GM12878 (cell line): ENCODE measurements at regions not wholly inside any gene's neighbourhood (a gene's known extent, or its start where the extent isn't known, plus 50 kb on each side); places are given as distances from the start of the nearest gene placed in this dataset.

Experiments used
- ATAC-seq: fragments of 200-7000 bp; cut with Tn5 transposase; 3 replicates; pipeline ENCODE4 v1.9.1; 2020; ENCODE audit warnings: mild to moderate bottlenecking, moderate library complexity
- BruUV-seq: library from RNA; stranded (reverse); fragments of 400-500 nt; replicated peaks from 2 replicates; lab custom pipeline; 2021; lab: Mats Ljungman, UMichigan
- CTCF ChIA-PET: fragments of 300-600 bp; sonication (Branson Sonifier 250); formaldehyde crosslinking; extraction: SDS; loops from one replicate; lab custom pipeline; 2021; ENCODE audit warnings: inconsistent platforms; lab: Yijun Ruan, JAX
- POLR2A ChIA-PET: fragments of 350-600 bp; formaldehyde crosslinking; extraction: SDS; loops from one replicate; lab custom pipeline; 2021; ENCODE audit warnings: inconsistent platforms; lab: Charles Lee
- RAD21 ChIA-PET: fragments of 300-600 bp; sonication (Branson Sonifier 250); formaldehyde crosslinking; loops from one replicate; lab custom pipeline; 2023; ENCODE audit warnings: antibody characterized with exemption; ENCODE audit not compliant: unreplicated experiment; lab: Charles Lee
- SMC1A ChIA-PET: fragments of 300-600 bp; sonication (Branson Sonifier 250); formaldehyde crosslinking; loops from one replicate; lab custom pipeline; 2023; ENCODE audit not compliant: unreplicated experiment, uncharacterized antibody; lab: Charles Lee
- DNase-seq: peaks from one replicate; pipeline ENCODE4 v3.0.0-alpha.2; 2011; ENCODE audit warnings: low read depth, low spot score
- FAIRE-seq: peaks from 3 replicates; lab custom pipeline; 2011; peaks lifted over from hg19 to GRCh38; lab: Jason Lieb, UNC
- H2AFZ ChIP-seq: 2 replicates; pipeline ENCODE4 v1.6.0; 2011; ENCODE audit warnings: low read depth, low read length, control low read depth; ENCODE audit not compliant: control insufficient read depth
- H3K27ac ChIP-seq: 2 replicates; pipeline ENCODE4 v1.5.1; 2011; ENCODE audit warnings: control low read depth; ENCODE audit not compliant: control insufficient read depth, insufficient read depth
- H3K27me3 ChIP-seq, 2 experiments: replicated peaks in 1 of 2; 2 replicates each; pipeline versions ENCODE4 v1.6.0 to v1.6.1; 2011; ENCODE audit warnings: low read length in 1 of 2; ENCODE audit not compliant: control insufficient read depth in 2 of 2, insufficient read depth in 2 of 2
- H3K36me3 ChIP-seq, 2 experiments: 2 replicates each; pipeline ENCODE4 v1.5.1; 2011; ENCODE audit warnings: low read length in 1 of 2; ENCODE audit not compliant: control insufficient read depth in 2 of 2, insufficient read depth in 2 of 2
- H3K4me1 ChIP-seq: 2 replicates; pipeline ENCODE4 v1.6.1; 2011; ENCODE audit warnings: mild to moderate bottlenecking, low read length, moderate library complexity, mixed read lengths; ENCODE audit not compliant: control insufficient read depth, insufficient read depth
- H3K4me2 ChIP-seq: 2 replicates; pipeline ENCODE4 v1.6.0; 2011; ENCODE audit warnings: control low read depth; ENCODE audit not compliant: control insufficient read depth, insufficient read depth
- H3K4me3 ChIP-seq: fragments of 200-600 bp; sonication (generic); 2 replicates; pipeline ENCODE4 v1.5.1; 2016
- H3K79me2 ChIP-seq: 2 replicates; pipeline ENCODE4 v1.6.0; 2011; ENCODE audit warnings: low read length; ENCODE audit not compliant: control insufficient read depth, insufficient read depth
- H3K9ac ChIP-seq: 2 replicates; pipeline ENCODE4 v1.8.0; 2011; ENCODE audit warnings: low read length, control low read depth, mixed read lengths; ENCODE audit not compliant: control insufficient read depth, insufficient read depth
- H3K9me3 ChIP-seq: replicated peaks from 3 replicates; pipeline ENCODE4 v1.5.1; 2011; ENCODE audit warnings: mild to moderate bottlenecking, low read length; ENCODE audit not compliant: control insufficient read depth, insufficient read depth
- H4K20me1 ChIP-seq: 2 replicates; pipeline ENCODE4 v1.6.0; 2011; ENCODE audit not compliant: control insufficient read depth, insufficient read depth
- IKZF1 ChIP-seq: fragments of 450-650 bp; conservative IDR thresholded peaks from 2 replicates; pipeline ENCODE4 v1.6.1; 2017; ENCODE audit warnings: antibody characterized with exemption, mild to moderate bottlenecking
- PML ChIP-seq: IDR thresholded peaks from 2 replicates; pipeline ENCODE4 v1.6.1; 2012; ENCODE audit warnings: low read length, inconsistent platforms
- POLR2AphosphoS5 ChIP-seq: IDR thresholded peaks from 2 replicates; pipeline ENCODE4 v1.6.1; 2011; ENCODE audit warnings: mild to moderate bottlenecking, low read length, inconsistent platforms
- RELA ChIP-seq: fragments of 450-650 bp; IDR thresholded peaks from 2 replicates; pipeline ENCODE4 v1.8.0; 2014; ENCODE audit warnings: borderline replicate concordance; ENCODE audit not compliant: partially characterized antibody
- SPI1 ChIP-seq: IDR thresholded peaks from 2 replicates; pipeline ENCODE4 v1.6.1; 2011; ENCODE audit warnings: low read depth, mild to moderate bottlenecking, low read length, moderate library complexity, borderline replicate concordance; ENCODE audit not compliant: insufficient read depth
- TCF12 ChIP-seq: IDR thresholded peaks from 2 replicates; pipeline ENCODE4 v1.6.1; 2011; ENCODE audit warnings: low read depth, mild to moderate bottlenecking, low read length
- ZBED1 ChIP-seq: IDR thresholded peaks from 2 replicates; pipeline ENCODE4 v1.6.1; 2016; ENCODE audit warnings: borderline replicate concordance
- WGBS: methylation state at CpG from one replicate; pipeline ENCODE4 v1.1.6; 2016; ENCODE audit warnings: low lambda C conversion rate; ENCODE audit not compliant: insufficient replicate concordance, insufficient coverage; ENCODE audit errors: missing lambda C conversion rate; 5-methylcytosine and 5-hydroxymethylcytosine counted together
- in situ Hi-C: fragments of 300-500 bp; cut with MboI; formaldehyde crosslinking; loops from 9 replicates; pipeline ENCODE4 v1.14.3; 2018; ENCODE audit warnings: mixed read lengths
- intact Hi-C: fragments of 100-400 bp; cut with micrococcal nuclease; formaldehyde crosslinking; loops from one replicate; pipeline ENCODE4 v1.14.2; 2022; ENCODE audit not compliant: unreplicated experiment
- TF ChIP-seq, protein P1 (sequence below): IDR thresholded peaks from 2 replicates; pipeline ENCODE4 v1.6.1; 2012; ENCODE audit warnings: improper control_type of control experiment, low read depth, low read length; ENCODE audit not compliant: insufficient replicate concordance

DNA sequence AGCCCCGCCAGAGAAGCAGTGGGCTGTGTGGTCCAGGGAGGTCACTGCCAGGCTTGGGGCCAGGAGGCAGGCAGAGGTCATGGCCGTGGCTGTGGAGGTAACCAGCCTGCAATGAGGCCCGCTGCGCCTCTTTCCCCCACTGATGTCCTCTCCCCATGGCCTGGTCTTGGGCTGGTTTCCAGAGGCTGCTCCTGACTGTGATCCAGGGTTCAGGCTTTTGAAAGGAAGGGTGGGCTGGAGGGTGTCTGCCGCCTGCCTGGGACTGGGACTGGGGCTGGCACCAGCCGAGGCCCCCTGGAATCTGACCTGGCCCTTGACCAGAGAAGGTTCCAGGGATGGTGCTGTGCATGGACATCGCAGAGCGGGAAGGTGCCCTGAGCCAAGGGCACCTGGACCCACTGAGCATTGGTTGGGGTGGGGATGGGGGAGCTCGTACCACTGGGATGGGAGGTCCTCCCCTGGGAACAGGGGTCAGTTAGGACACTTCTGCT, 59.6 kb upstream of the THY1 start:
- H3K4me1 ChIP-seq: no peaks in the 10 kb centered on the region
- intact Hi-C loops: loop anchor here (5.0 to 10.0 kb wide), 4 partner anchors 132 to 742 kb away; partner anchors contain the start of gene NECTIN1
- H3K36me3 ChIP-seq: no peaks in the 10 kb centered on the region
- no peak overlapping the region for H3K9ac ChIP-seq
- H3K9me3 ChIP-seq: no peaks in the 10 kb centered on the region; the same call in 2 of the 3 replicates
- BruUV-seq: no TSS peak
- H3K27me3 ChIP-seq: no peaks in the 10 kb centered on the region; a peak in 1 of 4 replicates
- H3K4me2 ChIP-seq: no peak overlapping the region
- in situ Hi-C loops: loop anchor here (5.0 kb wide), 1 partner anchor 55 kb away; no protein-coding TSS in a partner anchor
- SMC1A ChIA-PET: no interaction called here
- no peaks in the 10 kb centered on the region for H4K20me1 ChIP-seq
- CTCF ChIA-PET: interaction anchor here (1.1 to 2.9 kb wide), 2 partner anchors 51 to 54 kb away, joined by 3 to 15 read pairs; no protein-coding TSS in a partner anchor
- RAD21 ChIA-PET: interaction anchor here (1.2 kb wide), 1 partner anchor 67 kb away, joined by 3 read pairs; no protein-coding TSS in a partner anchor
- DNase-seq (no peak), FAIRE-seq (no peak), ATAC-seq (no peak)
- TF ChIP-seq ZBED1: no peak
- TF ChIP-seq SPI1: no peak
- no peak for TF ChIP-seq TCF12
- TF ChIP-seq IKZF1: no peak
- TF ChIP-seq RELA: no peak
- TF ChIP-seq, protein P1, sequence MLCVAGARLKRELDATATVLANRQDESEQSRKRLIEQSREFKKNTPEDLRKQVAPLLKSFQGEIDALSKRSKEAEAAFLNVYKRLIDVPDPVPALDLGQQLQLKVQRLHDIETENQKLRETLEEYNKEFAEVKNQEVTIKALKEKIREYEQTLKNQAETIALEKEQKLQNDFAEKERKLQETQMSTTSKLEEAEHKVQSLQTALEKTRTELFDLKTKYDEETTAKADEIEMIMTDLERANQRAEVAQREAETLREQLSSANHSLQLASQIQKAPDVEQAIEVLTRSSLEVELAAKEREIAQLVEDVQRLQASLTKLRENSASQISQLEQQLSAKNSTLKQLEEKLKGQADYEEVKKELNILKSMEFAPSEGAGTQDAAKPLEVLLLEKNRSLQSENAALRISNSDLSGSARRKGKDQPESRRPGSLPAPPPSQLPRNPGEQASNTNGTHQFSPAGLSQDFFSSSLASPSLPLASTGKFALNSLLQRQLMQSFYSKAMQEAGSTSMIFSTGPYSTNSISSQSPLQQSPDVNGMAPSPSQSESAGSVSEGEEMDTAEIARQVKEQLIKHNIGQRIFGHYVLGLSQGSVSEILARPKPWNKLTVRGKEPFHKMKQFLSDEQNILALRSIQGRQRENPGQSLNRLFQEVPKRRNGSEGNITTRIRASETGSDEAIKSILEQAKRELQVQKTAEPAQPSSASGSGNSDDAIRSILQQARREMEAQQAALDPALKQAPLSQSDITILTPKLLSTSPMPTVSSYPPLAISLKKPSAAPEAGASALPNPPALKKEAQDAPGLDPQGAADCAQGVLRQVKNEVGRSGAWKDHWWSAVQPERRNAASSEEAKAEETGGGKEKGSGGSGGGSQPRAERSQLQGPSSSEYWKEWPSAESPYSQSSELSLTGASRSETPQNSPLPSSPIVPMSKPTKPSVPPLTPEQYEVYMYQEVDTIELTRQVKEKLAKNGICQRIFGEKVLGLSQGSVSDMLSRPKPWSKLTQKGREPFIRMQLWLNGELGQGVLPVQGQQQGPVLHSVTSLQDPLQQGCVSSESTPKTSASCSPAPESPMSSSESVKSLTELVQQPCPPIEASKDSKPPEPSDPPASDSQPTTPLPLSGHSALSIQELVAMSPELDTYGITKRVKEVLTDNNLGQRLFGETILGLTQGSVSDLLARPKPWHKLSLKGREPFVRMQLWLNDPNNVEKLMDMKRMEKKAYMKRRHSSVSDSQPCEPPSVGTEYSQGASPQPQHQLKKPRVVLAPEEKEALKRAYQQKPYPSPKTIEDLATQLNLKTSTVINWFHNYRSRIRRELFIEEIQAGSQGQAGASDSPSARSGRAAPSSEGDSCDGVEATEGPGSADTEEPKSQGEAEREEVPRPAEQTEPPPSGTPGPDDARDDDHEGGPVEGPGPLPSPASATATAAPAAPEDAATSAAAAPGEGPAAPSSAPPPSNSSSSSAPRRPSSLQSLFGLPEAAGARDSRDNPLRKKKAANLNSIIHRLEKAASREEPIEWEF: no peak
- TF ChIP-seq PML: no peak
- no peak for TF ChIP-seq POLR2AphosphoS5
- POLR2A ChIA-PET: no interaction called here
- WGBS: 18% methylated on average over 9 of the region's 9 CpGs
- no peak overlapping the region for H2AFZ ChIP-seq
- no peak overlapping the region for H3K27ac ChIP-seq
- H3K79me2 ChIP-seq: no peaks in the 10 kb centered on the region
- no peak overlapping the region for H3K4me3 ChIP-seq
